ENCODE measurements at regions not wholly inside any gene's neighbourhood (a gene's known extent, or its start where the extent isn't known, plus 50 kb on each side); places are given as distances from the start of the nearest gene placed in this dataset.

DNA sequence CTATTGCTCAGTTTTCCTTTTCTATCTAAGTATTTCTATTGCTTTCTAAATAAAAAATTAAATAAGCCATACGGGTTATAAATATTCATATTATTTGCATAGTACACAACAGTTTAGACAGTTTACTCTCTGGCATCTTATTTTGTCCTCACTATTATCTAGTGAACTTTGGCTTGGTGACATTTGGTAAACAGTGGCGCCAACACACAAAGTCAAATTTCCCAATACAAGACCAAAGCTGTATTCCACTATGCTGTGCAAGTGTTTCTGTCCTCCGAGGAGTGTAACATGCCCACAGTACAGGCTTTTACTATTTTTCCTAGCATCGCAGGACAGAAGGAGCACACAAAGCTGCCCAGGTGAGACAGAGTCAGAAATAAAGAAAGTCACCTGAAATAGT, 61.7 kb upstream of the TP63 start:
- no peaks in the 10 kb centered on the region for H3K27me3 ChIP-seq (ENCODE audit: control insufficient read depth in 2 of 2, insufficient read depth in 2 of 2, low read length in 2 of 2)
- intact Hi-C loops (cut with micrococcal nuclease) (no loop called here), in situ Hi-C loops (cut with MboI) (no loop called here)
- H3K9me1 ChIP-seq (ENCODE audit: control insufficient read depth, insufficient read depth, low read length) = no peaks in the 10 kb centered on the region
- no peaks in the 10 kb centered on the region for H3K36me3 ChIP-seq (ENCODE audit: control insufficient read depth, insufficient read depth, low read length)
- POLR2A ChIA-PET = no interaction called here
- H3K4me3 ChIP-seq = no peak overlapping the region
- FAIRE-seq (no peak), ATAC-seq (no peak), DNase-seq (ENCODE audit: extremely low read depth in 1 of 4, low spot score in 3 of 4) (no peak)
- H2AFZ ChIP-seq (ENCODE audit: low read depth, low read length) = no peak overlapping the region
- no peak overlapping the region for H3K9ac ChIP-seq (ENCODE audit: insufficient read depth in 1 of 2, low read depth in 2 of 2, low read length in 2 of 2)
- no peak overlapping the region for H3K4me2 ChIP-seq (ENCODE audit: insufficient read depth, low read length)
- H3K4me1 ChIP-seq (replicated peaks in 1 of 2; ENCODE audit: control insufficient read depth in 2 of 2, insufficient read depth in 2 of 2, low read length in 2 of 2) = no peaks in the 10 kb centered on the region
- TF ChIP-seq THAP12 (CRISPR knock-in tag; IDR thresholded peaks at IDR 0.05) = no peak
- TF ChIP-seq ZNF77 (CRISPR knock-in tag; IDR thresholded peaks at IDR 0.05) = no peak
- TF ChIP-seq ZFP30 (CRISPR knock-in tag; IDR thresholded peaks at IDR 0.05; ENCODE audit: borderline replicate concordance) = no peak
- TF ChIP-seq ZBTB2 (IDR thresholded peaks at IDR 0.05) = no peak
- BruUV-seq (replicated peaks) = no TSS peak
- CTCF ChIA-PET (ENCODE audit: low intra/inter-chr PET ratio) = no interaction called here
- no peaks in the 10 kb centered on the region for H4K20me1 ChIP-seq (replicated peaks; ENCODE audit: control insufficient read depth, insufficient read depth, low read length)
- H3K27ac ChIP-seq (ENCODE audit: extremely low read depth, low read depth, low read length) = no peak overlapping the region
- H3K79me2 ChIP-seq (ENCODE audit: control insufficient read depth, insufficient read depth, low read length) = no peaks in the 10 kb centered on the region
- 0% methylated on average over 4 of the region's 4 CpGs for WGBS (ENCODE audit: insufficient coverage, low coverage, missing lambda C conversion rate)
- no peaks in the 10 kb centered on the region for H3K9me3 ChIP-seq (replicated peaks; ENCODE audit: control insufficient read depth, insufficient read depth, low read depth, low read length)

All from K562 (cell line).